AG08395 (cell line): ENCODE measurements at regions not wholly inside any gene's neighbourhood (a gene's known extent, or its start where the extent isn't known, plus 50 kb on each side); places are given as distances from the start of the nearest gene placed in this dataset.
"Not testable (repeated sequence)": the region's sequence is repeated elsewhere in the genome, so short reads cannot be mapped to it uniquely, and the experiment has no call there.

Source experiments
- DNase-seq: peaks from one replicate; pipeline ENCODE4 v3.0.0; 2012; ENCODE audit warnings: mixed read lengths, low spot score

- DNase-seq = no peak
Observed at GRCh38 chr1:187838335-187839293, 1009.9 kb downstream of the PLA2G4A start.

- DNase-seq = no peak
Observed at GRCh38 chr1:187839873-187840272, 1011.1 kb downstream of the PLA2G4A start.

- no peak for DNase-seq
Observed at GRCh38 chr1:187840557-187840956, 1011.8 kb downstream of the PLA2G4A start.

- DNase-seq = no peak
Observed at GRCh38 chr1:187842406-187843165, 1013.8 kb downstream of the PLA2G4A start.

- DNase-seq = no peak
Observed at GRCh38 chr1:187844313-187844712, 1015.6 kb downstream of the PLA2G4A start.

GRCh38 chr1:187847531-187847930 is 1018.8 kb downstream of the PLA2G4A start:
- DNase-seq = no peak

- DNase-seq = no peak
Observed at GRCh38 chr1:187848321-187848720, 1019.6 kb downstream of the PLA2G4A start.

GRCh38 chr1:187850146-187850545 is 1021.4 kb downstream of the PLA2G4A start:
- not testable (repeated sequence) for DNase-seq

GRCh38 chr1:187853505-187853904 is 1024.8 kb downstream of the PLA2G4A start:
- no peak for DNase-seq

GRCh38 chr1:187854457-187854856 is 1025.7 kb downstream of the PLA2G4A start:
- no peak for DNase-seq

GRCh38 chr1:187862506-187862905 is 1033.8 kb downstream of the PLA2G4A start:
- no peak for DNase-seq

GRCh38 chr1:187870552-187870951 is 1041.8 kb downstream of the PLA2G4A start:
- DNase-seq = no peak

- no peak for DNase-seq
Observed at GRCh38 chr1:187871177-187871845, 1042.6 kb downstream of the PLA2G4A start.

GRCh38 chr1:187872550-187872949 is 1043.8 kb downstream of the PLA2G4A start:
- no peak for DNase-seq

GRCh38 chr1:187873126-187873525 is 1044.4 kb downstream of the PLA2G4A start:
- no peak for DNase-seq

GRCh38 chr1:187876775-187877174 is 1048.0 kb downstream of the PLA2G4A start:
- DNase-seq = no peak

GRCh38 chr1:187877220-187877619 is 1048.5 kb downstream of the PLA2G4A start:
- no peak for DNase-seq

- DNase-seq = no peak
Observed at GRCh38 chr1:187878883-187879282, 1050.1 kb downstream of the PLA2G4A start.

- DNase-seq = no peak
Observed at GRCh38 chr1:187883356-187883755, 1054.6 kb downstream of the PLA2G4A start.

GRCh38 chr1:187891993-187892682 is 1063.4 kb downstream of the PLA2G4A start:
- DNase-seq = no peak

- no peak for DNase-seq
Observed at GRCh38 chr1:187892683-187893039, 1063.9 kb downstream of the PLA2G4A start.

GRCh38 chr1:187893471-187893870 is 1064.7 kb downstream of the PLA2G4A start:
- DNase-seq = no peak
